Kidney (tissue), 13 donors: ENCODE measurements at regions not wholly inside any gene's neighbourhood (a gene's known extent, or its start where the extent isn't known, plus 50 kb on each side); places are given as distances from the start of the nearest gene placed in this dataset.

Source experiments
- DNase-seq, 5 donors: peaks; one replicate each; pipeline ENCODE4 v3.0.0-alpha.2; 2013 to 2020
- FAIRE-seq: peaks from 2 replicates; lab custom pipeline; 2012; peaks lifted over from hg19 to GRCh38; lab: Jason Lieb, UNC
- H3K27ac ChIP-seq, 2 donors: one replicate each; pipeline ENCODE4 v1.7.0; 2013; ENCODE audit warnings: low read depth in 2 of 2, low read length in 2 of 2, inconsistent platforms in 1 of 2
- H3K27me3 ChIP-seq: one replicate; pipeline ENCODE4 v1.7.1; 2013; ENCODE audit warnings: low read length, inconsistent platforms; ENCODE audit not compliant: control insufficient read depth, insufficient read depth
- H3K36me3 ChIP-seq, 3 donors: one replicate each; pipeline versions ENCODE4 v1.7.0 to v1.7.1; 2013; ENCODE audit warnings: low read length in 3 of 3, control low read depth in 1 of 3, inconsistent platforms in 1 of 3; ENCODE audit not compliant: insufficient read depth in 3 of 3, control insufficient read depth in 2 of 3
- H3K4me1 ChIP-seq, 3 donors: one replicate each; pipeline versions ENCODE4 v1.7.0 to v1.7.1; 2013; ENCODE audit warnings: low read length in 3 of 3, inconsistent platforms in 1 of 3, low read depth in 1 of 3; ENCODE audit not compliant: control insufficient read depth in 2 of 3, insufficient read depth in 2 of 3
- H3K4me3 ChIP-seq, 3 donors: one replicate each; pipeline versions ENCODE4 v1.7.0 to v1.8.1; 2013; ENCODE audit warnings: low read length in 3 of 3, control low read depth in 1 of 3, inconsistent platforms in 1 of 3
- H3K9ac ChIP-seq, 3 donors: one replicate each; pipeline versions ENCODE4 v1.7.0 to v1.7.1; 2013; ENCODE audit warnings: low read length in 3 of 3, control low read depth in 1 of 3, inconsistent platforms in 1 of 3
- H3K9me3 ChIP-seq, 3 donors: one replicate each; pipeline versions ENCODE4 v1.7.0 to v1.7.1; 2013; ENCODE audit warnings: low read length in 3 of 3, control low read depth in 1 of 3, inconsistent platforms in 1 of 3; ENCODE audit not compliant: control insufficient read depth in 2 of 3, insufficient read depth in 1 of 3
- CTCF ChIP-seq: IDR thresholded peaks from 3 replicates; pipeline ENCODE4 v1.5.1; 2012; ENCODE audit warnings: mild to moderate bottlenecking, moderate library complexity, borderline replicate concordance; ENCODE audit not compliant: insufficient read depth; ENCODE audit errors: extremely low read depth
- intact Hi-C: fragments of 100-400 bp; cut with DNase I; formaldehyde crosslinking; loops from one replicate; pipeline ENCODE4 v1.11.1; 2022
- donor health status: control.
- donor health status: control.
- donor health status: control.
- donor health status: control.
- donor health status: control.
- donor health status: DM: yes; HTN: yes; CAD: no.
- donor health status: Normal renal cell carcinoma (clear cell type).

- Histone ChIP-seq H3K27me3 (no peaks in the 10 kb centered on the region), H3K4me1 (no peaks in the 10 kb centered on the region), H3K4me3 (no peak overlapping the region), H3K27ac (no peak overlapping the region), H3K9me3 (no peaks in the 10 kb centered on the region), H3K9ac (no peak overlapping the region), H3K36me3 (no peaks in the 10 kb centered on the region)
- TF ChIP-seq CTCF: no peak
- no peak for FAIRE-seq
- intact Hi-C loops: no loop called here
- DNase-seq: no peak
Measured at GRCh38 chr2:150247481-150247880, 240.0 kb downstream of the RND3 start.

GRCh38 chr2:150234787-150235446, 252.6 kb downstream of the RND3 start:
- H3K4me3 ChIP-seq: no peak overlapping the region
- H3K27me3 ChIP-seq: no peaks in the 10 kb centered on the region
- no peaks in the 10 kb centered on the region for H3K36me3 ChIP-seq
- no peaks in the 10 kb centered on the region for H3K4me1 ChIP-seq
- no peak for TF ChIP-seq CTCF
- FAIRE-seq (no peak), DNase-seq (peak in 1 of 5 donors; percentile 31)
- no peaks in the 10 kb centered on the region for H3K9me3 ChIP-seq
- intact Hi-C loops: no loop called here
- no peak overlapping the region for H3K9ac ChIP-seq
- H3K27ac ChIP-seq: no peak overlapping the region

GRCh38 chr2:150232871-150233270, 254.6 kb downstream of the RND3 start:
- no peak for TF ChIP-seq CTCF
- DNase-seq (no peak), FAIRE-seq (no peak)
- Histone ChIP-seq H3K27ac (no peak overlapping the region), H3K4me3 (no peak overlapping the region), H3K9ac (no peak overlapping the region), H3K9me3 (no peaks in the 10 kb centered on the region), H3K4me1 (no peaks in the 10 kb centered on the region), H3K36me3 (no peaks in the 10 kb centered on the region), H3K27me3 (no peaks in the 10 kb centered on the region)
- intact Hi-C loops: no loop called here

- intact Hi-C loops: no loop called here
- Histone ChIP-seq H3K4me1 (no peaks in the 10 kb centered on the region), H3K36me3 (no peaks in the 10 kb centered on the region), H3K4me3 (no peak overlapping the region), H3K27ac (no peak overlapping the region), H3K9me3 (no peaks in the 10 kb centered on the region), H3K27me3 (no peaks in the 10 kb centered on the region), H3K9ac (no peak overlapping the region)
- no peak for FAIRE-seq
- DNase-seq: peak in 1 of 5 donors; percentile 10
- no peak for TF ChIP-seq CTCF
Measured at GRCh38 chr2:150232321-150232720, 255.1 kb downstream of the RND3 start.
